ENCODE measurements at regions not wholly inside any gene's neighbourhood (a gene's known extent, or its start where the extent isn't known, plus 50 kb on each side); places are given as distances from the start of the nearest gene placed in this dataset.

DNA sequence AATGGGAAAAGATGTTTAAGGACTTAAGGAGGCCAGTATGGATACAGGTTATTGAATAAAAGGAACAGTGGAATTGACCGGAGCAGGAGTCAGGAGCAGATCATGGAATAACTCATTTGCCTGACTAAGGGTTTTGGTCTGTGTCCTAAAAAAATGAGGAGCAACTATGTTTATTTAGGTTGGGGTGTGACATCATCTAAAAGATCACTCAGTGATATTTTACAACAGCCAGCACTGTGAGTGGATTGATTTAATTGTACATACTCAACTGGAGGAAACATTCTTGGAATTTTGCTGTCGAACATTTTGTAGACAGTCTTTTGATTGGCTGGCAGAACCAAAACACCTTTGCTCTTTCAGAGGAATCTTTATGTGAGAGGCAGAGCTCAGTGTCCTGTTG, 348.6 kb upstream of the CDIN1 start:
- no peak for DNase-seq
- Histone ChIP-seq H3K27me3 (no peaks in the 10 kb centered on the region), H3K4me3 (no peak overlapping the region), H3K4me1 (no peaks in the 10 kb centered on the region), H3K27ac (no peak overlapping the region), H3K9me3 (no peaks in the 10 kb centered on the region), H3K36me3 (no peaks in the 10 kb centered on the region)
- intact Hi-C loops (cut with DNase I; ENCODE audit: low total_unique reads): no loop called here
- TF ChIP-seq, protein P1, sequence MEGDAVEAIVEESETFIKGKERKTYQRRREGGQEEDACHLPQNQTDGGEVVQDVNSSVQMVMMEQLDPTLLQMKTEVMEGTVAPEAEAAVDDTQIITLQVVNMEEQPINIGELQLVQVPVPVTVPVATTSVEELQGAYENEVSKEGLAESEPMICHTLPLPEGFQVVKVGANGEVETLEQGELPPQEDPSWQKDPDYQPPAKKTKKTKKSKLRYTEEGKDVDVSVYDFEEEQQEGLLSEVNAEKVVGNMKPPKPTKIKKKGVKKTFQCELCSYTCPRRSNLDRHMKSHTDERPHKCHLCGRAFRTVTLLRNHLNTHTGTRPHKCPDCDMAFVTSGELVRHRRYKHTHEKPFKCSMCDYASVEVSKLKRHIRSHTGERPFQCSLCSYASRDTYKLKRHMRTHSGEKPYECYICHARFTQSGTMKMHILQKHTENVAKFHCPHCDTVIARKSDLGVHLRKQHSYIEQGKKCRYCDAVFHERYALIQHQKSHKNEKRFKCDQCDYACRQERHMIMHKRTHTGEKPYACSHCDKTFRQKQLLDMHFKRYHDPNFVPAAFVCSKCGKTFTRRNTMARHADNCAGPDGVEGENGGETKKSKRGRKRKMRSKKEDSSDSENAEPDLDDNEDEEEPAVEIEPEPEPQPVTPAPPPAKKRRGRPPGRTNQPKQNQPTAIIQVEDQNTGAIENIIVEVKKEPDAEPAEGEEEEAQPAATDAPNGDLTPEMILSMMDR (IDR thresholded peaks at IDR 0.05): no peak
- TF ChIP-seq EP300 (IDR thresholded peaks at IDR 0.05): no peak
- no peak for TF ChIP-seq POLR2A (IDR thresholded peaks at IDR 0.05)
- TF ChIP-seq POLR2AphosphoS5 (IDR thresholded peaks at IDR 0.05): no peak
- WGBS, 5 donors: 64 to 79% (median 71%) methylated on average over 2 of the region's 2 CpGs

DNA sequence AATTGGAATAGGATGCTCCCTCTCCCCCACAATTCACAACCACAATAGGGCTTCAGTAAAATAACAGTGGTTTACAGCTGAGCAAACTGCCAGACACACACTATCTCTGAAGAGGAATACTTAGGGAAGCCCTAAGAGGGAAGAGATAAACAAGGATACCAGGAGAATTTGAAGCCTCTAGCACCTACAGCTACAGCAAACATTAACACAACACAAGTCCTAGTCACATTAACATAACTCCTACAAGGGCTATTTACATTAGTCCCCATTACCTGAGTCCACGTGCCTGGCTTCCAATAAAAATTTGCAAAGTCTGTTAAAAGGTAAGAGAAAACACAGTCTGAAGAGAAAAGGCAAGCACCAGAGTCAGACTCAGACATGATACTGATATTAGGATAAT, 346.9 kb upstream of the CDIN1 start:
- Histone ChIP-seq H3K36me3 (no peaks in the 10 kb centered on the region), H3K4me1 (no peaks in the 10 kb centered on the region), H3K9me3 (no peaks in the 10 kb centered on the region), H3K27ac (no peak overlapping the region), H3K27me3 (no peaks in the 10 kb centered on the region), H3K4me3 (no peak overlapping the region)
- TF ChIP-seq POLR2A (IDR thresholded peaks at IDR 0.05) (no peak), POLR2AphosphoS5 (IDR thresholded peaks at IDR 0.05) (no peak), EP300 (IDR thresholded peaks at IDR 0.05) (no peak)
- TF ChIP-seq, protein P1 (IDR thresholded peaks at IDR 0.05): no peak
- intact Hi-C loops (cut with DNase I; ENCODE audit: low total_unique reads): no loop called here
- no peak for DNase-seq
- 15 to 41% (median 31%) methylated on average over 1 of the region's 1 CpG for WGBS, 5 donors

DNA sequence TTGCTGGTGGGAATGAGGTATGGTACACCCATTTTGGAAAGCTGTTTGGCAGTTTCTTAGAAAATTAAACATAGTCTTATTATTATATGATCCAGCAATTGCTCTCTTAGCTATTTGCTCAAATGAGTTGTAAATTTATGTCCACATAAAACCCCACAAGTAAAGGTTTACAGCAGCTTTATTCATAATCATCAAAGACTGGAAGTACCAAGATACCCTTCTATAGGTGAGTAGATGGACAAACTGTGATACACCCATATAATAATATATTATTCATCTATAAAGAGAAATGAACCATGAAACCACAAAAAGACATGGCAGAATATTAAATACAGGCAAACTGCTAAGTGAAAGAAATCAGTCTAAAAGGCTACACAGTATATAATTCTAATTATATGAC, 344.7 kb upstream of the CDIN1 start:
- no peak for TF ChIP-seq POLR2A (IDR thresholded peaks at IDR 0.05)
- no peak for TF ChIP-seq POLR2AphosphoS5 (IDR thresholded peaks at IDR 0.05)
- TF ChIP-seq, protein P1 (IDR thresholded peaks at IDR 0.05): no peak
- no peak for TF ChIP-seq EP300 (IDR thresholded peaks at IDR 0.05)
- Histone ChIP-seq H3K36me3 (no peaks in the 10 kb centered on the region), H3K27ac (no peak overlapping the region), H3K4me1 (no peaks in the 10 kb centered on the region), H3K9me3 (no peaks in the 10 kb centered on the region), H3K4me3 (no peak overlapping the region), H3K27me3 (no peaks in the 10 kb centered on the region)
- DNase-seq: no peak
- intact Hi-C loops (cut with DNase I; ENCODE audit: low total_unique reads): no loop called here

DNA sequence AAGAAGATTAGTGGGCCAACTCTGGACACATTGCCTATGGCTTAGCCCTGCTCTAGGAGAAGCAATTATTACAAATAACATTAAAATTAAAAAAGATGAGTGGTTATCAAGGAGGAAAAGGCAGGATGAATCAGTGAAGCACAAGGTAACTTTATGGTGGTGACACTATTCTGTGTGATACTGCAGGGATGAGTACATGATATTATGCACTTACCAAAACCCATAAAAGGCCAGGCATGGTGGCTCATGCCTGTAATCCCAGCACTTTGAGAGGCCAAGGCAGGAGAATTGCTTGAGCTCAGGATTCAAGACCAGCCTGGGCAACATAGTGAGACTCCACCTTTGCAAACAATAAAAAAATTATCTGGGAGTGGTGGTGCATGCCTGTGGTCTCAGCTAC, 344.3 kb upstream of the CDIN1 start:
- no peak for DNase-seq
- TF ChIP-seq POLR2A (IDR thresholded peaks at IDR 0.05) (no peak), EP300 (IDR thresholded peaks at IDR 0.05) (no peak), POLR2AphosphoS5 (IDR thresholded peaks at IDR 0.05) (no peak)
- TF ChIP-seq, protein P1 (IDR thresholded peaks at IDR 0.05): no peak
- Histone ChIP-seq H3K4me3 (no peak overlapping the region), H3K36me3 (no peaks in the 10 kb centered on the region), H3K27ac (no peak overlapping the region), H3K27me3 (no peaks in the 10 kb centered on the region), H3K9me3 (no peaks in the 10 kb centered on the region), H3K4me1 (no peaks in the 10 kb centered on the region)
- intact Hi-C loops (cut with DNase I; ENCODE audit: low total_unique reads): no loop called here

DNA sequence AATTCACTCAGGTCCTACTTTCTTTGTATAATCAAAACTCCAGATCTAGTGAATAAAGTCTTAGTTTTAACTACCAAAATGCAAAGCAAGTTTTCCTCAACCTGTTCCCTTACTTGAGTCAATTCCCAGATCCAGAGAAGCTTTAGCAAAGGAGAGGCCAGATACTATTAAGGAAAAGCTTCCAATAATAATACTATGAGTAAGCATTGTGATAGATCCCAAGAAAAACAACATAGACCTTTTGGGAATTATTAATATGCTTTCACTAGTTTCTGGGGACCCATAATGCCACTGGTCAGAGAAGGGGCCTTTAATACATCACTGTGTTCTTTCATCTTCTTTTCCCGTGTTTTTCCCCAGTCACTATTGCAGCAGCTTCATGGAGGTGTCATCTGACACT, 339.9 kb upstream of the CDIN1 start:
- Histone ChIP-seq H3K4me3 (no peak overlapping the region), H3K27ac (no peak overlapping the region), H3K36me3 (no peaks in the 10 kb centered on the region), H3K27me3 (no peaks in the 10 kb centered on the region), H3K9me3 (peaks cover 0 to 5% (median 0%) of the 10 kb centered on the region in 4 donors), H3K4me1 (no peaks in the 10 kb centered on the region)
- 76 to 85% (median 83%) methylated on average over 1 of the region's 1 CpG for WGBS, 5 donors
- intact Hi-C loops (cut with DNase I; ENCODE audit: low total_unique reads): no loop called here
- DNase-seq: no peak
- no peak for TF ChIP-seq POLR2AphosphoS5 (IDR thresholded peaks at IDR 0.05)
- TF ChIP-seq, protein P1 (IDR thresholded peaks at IDR 0.05): no peak
- no peak for TF ChIP-seq POLR2A (IDR thresholded peaks at IDR 0.05)
- TF ChIP-seq EP300 (IDR thresholded peaks at IDR 0.05): no peak
